A549 (cell line): ENCODE measurements at regions not wholly inside any gene's neighbourhood (a gene's known extent, or its start where the extent isn't known, plus 50 kb on each side); places are given as distances from the start of the nearest gene placed in this dataset.
A peak's percentile ranks its signal among the peaks of the same experiment; 100 is the strongest.
"Not testable (repeated sequence)": the region's sequence is repeated elsewhere in the genome, so short reads cannot be mapped to it uniquely, and the experiment has no call there.

ENCODE experiments used
- ATAC-seq, 2 experiments: fragments of 200-7000 bp in 1 of 2; fragments of >200 bp in 1 of 2; cut with Nextera tagmentation in 1 of 2; cut with Tn5 transposase in 1 of 2; 3 replicates each; pipeline versions ENCODE4 v1.8.0 to v1.9.1; 2018 to 2020; ENCODE audit warnings: mild to moderate bottlenecking in 1 of 2, moderate library complexity in 1 of 2
- CTCF ChIA-PET: fragments of 300-600 bp; sonication (Branson Sonifier 250); formaldehyde crosslinking; extraction: SDS; loops from one replicate; lab custom pipeline; 2021; ENCODE audit warnings: antibody characterized with exemption, inconsistent platforms; lab: Yijun Ruan, JAX
- POLR2A ChIA-PET: fragments of 350-600 bp; formaldehyde crosslinking; extraction: SDS; loops from one replicate; lab custom pipeline; 2021; ENCODE audit warnings: antibody characterized with exemption, inconsistent platforms; lab: Yijun Ruan, JAX
- DNase-seq, 2 experiments: peaks; one replicate each; pipeline versions ENCODE4 v3.0.0 to v3.0.0-alpha.2; 2011 to 2016; ENCODE audit warnings: low read depth in 1 of 2, low spot score in 1 of 2
- FAIRE-seq: peaks from 2 replicates; lab custom pipeline; 2011; peaks lifted over from hg19 to GRCh38; lab: Jason Lieb, UNC
- H3K27ac ChIP-seq, 2 experiments: fragments of >200 bp; sonication (Bioruptor Twin); formaldehyde crosslinking; 3 replicates each; pipeline ENCODE4 v1.5.1; 2016 to 2017
- H3K4me1 ChIP-seq: fragments of >200 bp; sonication (Bioruptor Twin); formaldehyde crosslinking; 3 replicates; pipeline ENCODE4 v1.6.1; 2016
- H3K4me2 ChIP-seq: fragments of >200 bp; sonication (Bioruptor Twin); formaldehyde crosslinking; 3 replicates; pipeline ENCODE4 v1.6.1; 2016
- H3K4me3 ChIP-seq: fragments of >200 bp; sonication (Bioruptor Twin); formaldehyde crosslinking; 3 replicates; pipeline ENCODE4 v1.5.1; 2016
- H3K9me3 ChIP-seq: fragments of >200 bp; sonication (Bioruptor Twin); formaldehyde crosslinking; 3 replicates; pipeline ENCODE4 v1.6.1; 2016
- BHLHE40 ChIP-seq: IDR thresholded peaks from 2 replicates; pipeline ENCODE4 v1.6.1; 2012; ENCODE audit warnings: low read depth, low read length, inconsistent platforms
- EHMT2 ChIP-seq: fragments of 200-600 bp; sonication (generic); IDR thresholded peaks from 2 replicates; pipeline ENCODE4 v1.6.1; 2016; ENCODE audit warnings: antibody characterized with exemption, low read depth, mild to moderate bottlenecking, moderate library complexity
- EP300 ChIP-seq, 2 experiments: fragments of >200 bp; sonication (Bioruptor Twin); formaldehyde crosslinking; IDR thresholded peaks; 2 replicates in 1 of 2; 3 replicates in 1 of 2; pipeline ENCODE4 v1.6.1; 2016 to 2017
- FOXS1 ChIP-seq: fragments of 250-450 bp; sonication (Bioruptor Pico); IDR thresholded peaks from 2 replicates; pipeline ENCODE4 v1.5.0; 2020; ENCODE audit warnings: mild to moderate bottlenecking, moderate library complexity
- HOXA7 ChIP-seq: fragments of 250-450 bp; sonication (Bioruptor Pico); IDR thresholded peaks from 2 replicates; pipeline ENCODE4 v1.5.0; 2020; ENCODE audit warnings: mild to moderate bottlenecking, moderate library complexity
- HOXB13 ChIP-seq: fragments of 250-450 bp; sonication (Bioruptor Pico); IDR thresholded peaks from 2 replicates; pipeline ENCODE4 v1.5.0; 2020; ENCODE audit warnings: low read depth, mild to moderate bottlenecking, moderate library complexity
- JUN ChIP-seq, 2 experiments: fragments of >200 bp; sonication (Bioruptor Twin); formaldehyde crosslinking; IDR thresholded peaks; 2 replicates in 1 of 2; 3 replicates in 1 of 2; pipeline ENCODE4 v1.6.1; 2016 to 2017
- JUNB ChIP-seq: fragments of >200 bp; sonication (Bioruptor Twin); formaldehyde crosslinking; IDR thresholded peaks from 2 replicates; pipeline ENCODE4 v1.6.1; 2016
- KDM5A ChIP-seq: fragments of 200-600 bp; sonication (generic); IDR thresholded peaks from 2 replicates; pipeline ENCODE4 v1.6.1; 2016; ENCODE audit warnings: antibody characterized with exemption, mild to moderate bottlenecking
- NR3C1 ChIP-seq: fragments of >200 bp; sonication (Bioruptor Twin); formaldehyde crosslinking; IDR thresholded peaks from 3 replicates; pipeline ENCODE4 v1.6.1; 2017
- RARB ChIP-seq: fragments of 250-450 bp; sonication (Bioruptor Pico); IDR thresholded peaks from 2 replicates; pipeline ENCODE4 v1.8.0; 2021; ENCODE audit warnings: mild to moderate bottlenecking, moderate library complexity
- RCOR1 ChIP-seq: fragments of 150-350 bp; IDR thresholded peaks from 2 replicates; pipeline ENCODE4 v1.6.1; 2014; ENCODE audit warnings: antibody characterized with exemption, low read length, low read depth
- RNF2 ChIP-seq: fragments of 200-600 bp; sonication (generic); IDR thresholded peaks from 2 replicates; pipeline ENCODE4 v1.6.1; 2016; ENCODE audit warnings: low read depth, mild to moderate bottlenecking, antibody characterized with exemption, moderate library complexity, borderline replicate concordance
- SMC3 ChIP-seq: fragments of >200 bp; sonication (Bioruptor Twin); formaldehyde crosslinking; IDR thresholded peaks from 3 replicates; pipeline ENCODE4 v1.6.1; 2018; ENCODE audit warnings: inconsistent platforms
- SREBF2 ChIP-seq: fragments of 450-650 bp; IDR thresholded peaks from 2 replicates; pipeline ENCODE4 v1.6.1; 2014; ENCODE audit warnings: mild to moderate bottlenecking, moderate library complexity
- ZFP36 ChIP-seq: fragments of 450-650 bp; IDR thresholded peaks from 2 replicates; pipeline ENCODE4 v1.6.1; 2014; ENCODE audit warnings: borderline replicate concordance; ENCODE audit not compliant: partially characterized antibody
- ZNF302 ChIP-seq: fragments of 250-450 bp; sonication (Bioruptor Pico); IDR thresholded peaks from 2 replicates; pipeline ENCODE4 v1.9.0; 2021; ENCODE audit warnings: inconsistent platforms, mild to moderate bottlenecking, moderate library complexity
- WGBS: methylation state at CpG from one replicate; pipeline ENCODE4 v1.1.6; 2017; ENCODE audit errors: missing lambda C conversion rate; 5-methylcytosine and 5-hydroxymethylcytosine counted together
- TF ChIP-seq, protein P1 (sequence below): IDR thresholded peaks from 2 replicates; pipeline ENCODE4 v1.6.1; 2012
- TF ChIP-seq, protein P2 (sequence below): fragments of 200-600 bp; sonication (generic); IDR thresholded peaks from 2 replicates; pipeline ENCODE4 v1.6.1; 2016; ENCODE audit warnings: antibody characterized with exemption, mild to moderate bottlenecking, moderate library complexity

DNA sequence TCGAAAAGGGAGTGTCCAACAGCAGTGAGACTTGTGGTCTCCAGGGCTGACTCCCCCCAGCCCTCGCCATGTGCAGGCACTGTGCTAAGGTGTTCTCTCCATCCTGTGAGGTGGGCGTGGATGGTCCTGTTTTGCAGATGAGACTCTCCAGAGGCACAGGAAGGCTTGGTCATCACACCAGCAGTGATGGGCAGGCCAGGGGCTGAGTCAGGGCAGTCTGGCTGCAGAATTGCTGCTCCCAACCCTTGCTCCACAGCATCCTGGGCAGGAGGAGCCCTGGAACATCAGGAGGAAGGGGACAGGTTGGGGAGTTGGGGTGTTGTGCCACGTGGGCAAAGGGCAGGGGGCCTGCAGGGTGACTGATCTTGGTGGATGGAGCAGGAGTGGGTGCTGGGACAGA, 69.3 kb upstream of the TUBA3E start:
- DNase-seq, H3K27ac ChIP-seq, POLR2A ChIA-PET, H3K4me2 ChIP-seq, FAIRE-seq, CTCF ChIA-PET, H3K4me1 ChIP-seq, H3K4me3 ChIP-seq, H3K9me3 ChIP-seq: not testable (repeated sequence)
- ATAC-seq, result peak in 1 of 2 experiments; percentile 19; a peak in 1 of 6 replicates
- WGBS, result 8% methylated on average over 3 of the region's 4 CpGs

DNA sequence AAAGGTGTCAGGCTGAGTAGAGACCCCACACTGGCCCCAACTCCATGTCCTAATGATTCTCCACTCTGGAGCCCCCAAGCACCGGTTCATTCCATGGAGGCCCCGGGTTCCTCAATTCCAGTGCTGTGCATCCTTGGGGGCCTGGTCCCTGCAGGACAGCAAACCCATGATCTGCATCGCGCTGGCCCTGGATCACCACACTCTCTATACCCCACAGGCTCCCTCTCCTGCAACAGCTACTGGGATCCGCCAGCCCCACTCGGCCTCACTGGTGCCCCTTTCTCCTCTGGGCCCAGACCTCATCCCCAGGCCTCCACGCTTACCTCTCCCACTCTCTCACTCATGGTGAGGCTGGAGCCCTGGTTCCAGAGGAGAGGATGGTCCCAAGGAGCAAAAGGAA, 68.6 kb upstream of the TUBA3E start:
- CTCF ChIA-PET, result interaction anchor here (0.5 kb wide), 1 partner anchor 88 kb away, joined by 3 read pairs; no protein-coding TSS in a partner anchor
- H3K9me3 ChIP-seq, ATAC-seq, FAIRE-seq, H3K4me3 ChIP-seq, POLR2A ChIA-PET, H3K4me2 ChIP-seq, H3K27ac ChIP-seq, H3K4me1 ChIP-seq, DNase-seq: not testable (repeated sequence)
- WGBS, result 77% methylated on average over 7 of the region's 7 CpGs

DNA sequence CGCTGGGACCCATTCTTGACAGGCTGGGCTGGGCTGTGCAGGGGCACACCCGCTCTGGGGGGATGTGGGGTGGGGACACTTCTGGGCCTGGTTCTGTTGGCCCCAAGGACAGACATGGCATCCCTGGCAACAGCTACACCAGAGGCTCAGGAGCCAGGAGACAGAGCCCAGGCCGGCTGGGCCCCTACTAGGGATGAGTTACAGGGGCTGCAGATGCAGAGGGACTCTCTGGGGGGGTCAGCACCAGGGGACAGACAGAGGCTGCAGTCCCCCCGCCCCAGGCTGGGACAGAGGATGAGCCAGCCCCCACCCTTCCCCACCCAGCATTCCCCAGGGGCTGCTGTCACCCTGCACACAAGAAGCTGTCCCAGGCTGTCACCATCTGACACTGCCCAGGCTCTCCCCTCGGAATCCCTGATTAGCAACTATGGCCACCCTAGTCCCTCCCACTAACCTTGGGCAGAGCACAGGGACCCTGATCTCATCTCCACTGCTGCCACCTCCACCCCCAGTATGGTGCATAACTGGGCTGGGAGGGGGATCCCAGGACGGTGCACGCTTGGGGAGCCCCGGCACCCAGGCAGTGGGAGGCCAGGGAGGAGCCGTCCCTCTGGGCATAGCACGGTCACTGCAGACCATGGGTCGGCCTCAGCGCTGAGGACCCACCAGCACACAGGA, 67.5 kb upstream of the TUBA3E start:
- H3K4me1 ChIP-seq, H3K4me3 ChIP-seq, H3K9me3 ChIP-seq, POLR2A ChIA-PET, H3K27ac ChIP-seq, FAIRE-seq, H3K4me2 ChIP-seq, ATAC-seq, CTCF ChIA-PET, DNase-seq: not testable (repeated sequence)
- 59% methylated on average over 5 of the region's 12 CpGs for WGBS

DNA sequence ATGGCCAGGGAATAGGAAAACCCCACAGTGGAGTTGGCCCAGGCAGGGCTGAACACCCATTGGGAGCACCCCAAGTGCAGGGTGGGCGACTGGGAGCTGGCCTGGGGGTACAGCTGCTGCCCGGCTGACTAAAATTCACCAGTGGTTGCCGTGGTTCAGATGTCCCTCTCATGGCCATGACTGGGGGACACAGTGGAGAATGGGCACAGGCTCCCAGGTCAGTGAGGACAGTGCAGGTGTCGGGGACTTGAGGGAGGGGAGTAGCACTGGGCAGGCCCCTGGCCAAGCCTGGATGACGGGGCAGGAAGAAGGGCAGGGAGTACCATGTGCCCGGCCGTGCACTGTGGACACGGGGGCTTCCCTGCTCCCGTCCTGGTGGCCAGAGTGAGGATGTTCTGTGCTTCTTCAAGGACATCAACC, 66.7 kb upstream of the TUBA3E start:
- POLR2A ChIA-PET, H3K4me2 ChIP-seq, DNase-seq, CTCF ChIA-PET, H3K4me3 ChIP-seq, FAIRE-seq, H3K27ac ChIP-seq, H3K9me3 ChIP-seq, H3K4me1 ChIP-seq, ATAC-seq: not testable (repeated sequence)
- WGBS, result 76% methylated on average over 4 of the region's 9 CpGs

DNA sequence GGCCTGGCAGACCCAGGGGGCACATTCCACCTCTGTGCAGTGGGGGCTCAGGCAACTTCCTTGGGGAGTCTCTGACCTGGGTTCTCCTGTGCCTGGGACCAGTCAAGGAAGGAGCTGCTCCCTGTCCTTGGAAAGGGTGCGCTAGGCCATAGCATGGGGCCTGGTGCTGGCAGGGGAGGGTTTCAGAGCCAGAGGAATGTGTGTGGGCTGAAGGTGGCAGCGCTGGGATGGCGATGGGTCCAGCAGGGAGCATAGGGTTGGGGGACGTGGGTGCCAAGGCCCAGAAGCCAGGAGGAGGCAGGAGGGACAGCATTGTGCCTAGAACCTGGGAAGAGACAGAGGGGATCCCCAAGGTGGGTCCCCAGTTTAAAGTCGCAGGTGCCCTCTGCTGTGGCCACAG, 66.3 kb upstream of the TUBA3E start:
- ATAC-seq (no peak), DNase-seq (no peak), FAIRE-seq (no peak)
- TF ChIP-seq EHMT2, result no peak
- TF ChIP-seq JUNB, result no peak
- no peak for TF ChIP-seq NR3C1
- no peak for TF ChIP-seq HOXB13
- TF ChIP-seq, protein P1, sequence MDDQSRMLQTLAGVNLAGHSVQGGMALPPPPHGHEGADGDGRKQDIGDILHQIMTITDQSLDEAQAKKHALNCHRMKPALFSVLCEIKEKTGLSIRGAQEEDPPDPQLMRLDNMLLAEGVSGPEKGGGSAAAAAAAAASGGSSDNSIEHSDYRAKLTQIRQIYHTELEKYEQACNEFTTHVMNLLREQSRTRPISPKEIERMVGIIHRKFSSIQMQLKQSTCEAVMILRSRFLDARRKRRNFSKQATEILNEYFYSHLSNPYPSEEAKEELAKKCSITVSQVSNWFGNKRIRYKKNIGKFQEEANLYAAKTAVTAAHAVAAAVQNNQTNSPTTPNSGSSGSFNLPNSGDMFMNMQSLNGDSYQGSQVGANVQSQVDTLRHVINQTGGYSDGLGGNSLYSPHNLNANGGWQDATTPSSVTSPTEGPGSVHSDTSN, result no peak
- TF ChIP-seq RNF2, result no peak
- Histone ChIP-seq H3K4me3 (no peak overlapping the region), H3K4me1 (no peaks in the 10 kb centered on the region), H3K27ac (no peak overlapping the region), H3K9me3 (no peaks in the 10 kb centered on the region), H3K4me2 (no peak overlapping the region)
- 60% methylated on average over 5 of the region's 5 CpGs for WGBS
- POLR2A ChIA-PET, result no interaction called here
- CTCF ChIA-PET, result no interaction called here

DNA sequence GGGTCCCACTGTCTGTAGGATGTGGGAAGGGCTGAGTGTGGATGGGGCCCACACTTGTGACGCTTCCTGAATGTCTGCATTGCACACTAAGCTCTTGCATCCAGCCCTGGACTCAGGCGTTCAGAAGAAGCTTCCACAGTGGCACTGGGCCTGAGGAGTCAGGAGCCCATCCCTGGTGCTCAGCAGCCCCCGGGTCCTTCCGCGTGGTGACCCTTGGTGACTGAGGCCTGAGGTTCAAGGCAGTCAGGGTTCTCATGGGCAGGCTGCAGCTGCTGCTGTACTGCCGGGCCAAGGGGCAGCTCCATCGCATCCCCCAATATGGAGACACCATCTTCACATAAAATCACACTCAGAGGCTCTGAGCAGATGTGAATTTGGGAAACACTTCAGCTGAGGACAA, 65.8 kb upstream of the TUBA3E start:
- no peak for FAIRE-seq
- CTCF ChIA-PET, result no interaction called here
- no peak for TF ChIP-seq RCOR1
- TF ChIP-seq KDM5A, result no peak
- TF ChIP-seq ZNF302 (CRISPR knock-in tag), result no peak
- TF ChIP-seq EHMT2, result no peak
- no peak for TF ChIP-seq NR3C1
- no peak for TF ChIP-seq RARB (CRISPR knock-in tag)
- no peak for TF ChIP-seq JUN (IDR thresholded peaks at IDR 0.05)
- no peak for TF ChIP-seq SMC3
- TF ChIP-seq HOXA7 (CRISPR knock-in tag), result no peak
- no peak for TF ChIP-seq BHLHE40
- TF ChIP-seq SREBF2, result no peak
- TF ChIP-seq FOXS1 (CRISPR knock-in tag), result no peak
- TF ChIP-seq, protein P2, sequence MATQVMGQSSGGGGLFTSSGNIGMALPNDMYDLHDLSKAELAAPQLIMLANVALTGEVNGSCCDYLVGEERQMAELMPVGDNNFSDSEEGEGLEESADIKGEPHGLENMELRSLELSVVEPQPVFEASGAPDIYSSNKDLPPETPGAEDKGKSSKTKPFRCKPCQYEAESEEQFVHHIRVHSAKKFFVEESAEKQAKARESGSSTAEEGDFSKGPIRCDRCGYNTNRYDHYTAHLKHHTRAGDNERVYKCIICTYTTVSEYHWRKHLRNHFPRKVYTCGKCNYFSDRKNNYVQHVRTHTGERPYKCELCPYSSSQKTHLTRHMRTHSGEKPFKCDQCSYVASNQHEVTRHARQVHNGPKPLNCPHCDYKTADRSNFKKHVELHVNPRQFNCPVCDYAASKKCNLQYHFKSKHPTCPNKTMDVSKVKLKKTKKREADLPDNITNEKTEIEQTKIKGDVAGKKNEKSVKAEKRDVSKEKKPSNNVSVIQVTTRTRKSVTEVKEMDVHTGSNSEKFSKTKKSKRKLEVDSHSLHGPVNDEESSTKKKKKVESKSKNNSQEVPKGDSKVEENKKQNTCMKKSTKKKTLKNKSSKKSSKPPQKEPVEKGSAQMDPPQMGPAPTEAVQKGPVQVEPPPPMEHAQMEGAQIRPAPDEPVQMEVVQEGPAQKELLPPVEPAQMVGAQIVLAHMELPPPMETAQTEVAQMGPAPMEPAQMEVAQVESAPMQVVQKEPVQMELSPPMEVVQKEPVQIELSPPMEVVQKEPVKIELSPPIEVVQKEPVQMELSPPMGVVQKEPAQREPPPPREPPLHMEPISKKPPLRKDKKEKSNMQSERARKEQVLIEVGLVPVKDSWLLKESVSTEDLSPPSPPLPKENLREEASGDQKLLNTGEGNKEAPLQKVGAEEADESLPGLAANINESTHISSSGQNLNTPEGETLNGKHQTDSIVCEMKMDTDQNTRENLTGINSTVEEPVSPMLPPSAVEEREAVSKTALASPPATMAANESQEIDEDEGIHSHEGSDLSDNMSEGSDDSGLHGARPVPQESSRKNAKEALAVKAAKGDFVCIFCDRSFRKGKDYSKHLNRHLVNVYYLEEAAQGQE, result no peak
- no peak for TF ChIP-seq ZFP36
- no peak for TF ChIP-seq EP300 (IDR thresholded peaks at IDR 0.05)

More for the DNA sequence above, 65.8 kb upstream of the TUBA3E start:
- DNase-seq, result no peak
- Histone ChIP-seq H3K27ac (no peak overlapping the region), H3K4me2 (no peak overlapping the region), H3K4me3 (no peak overlapping the region), H3K4me1 (no peaks in the 10 kb centered on the region), H3K9me3 (no peaks in the 10 kb centered on the region)
- POLR2A ChIA-PET, result no interaction called here
- ATAC-seq, result no peak
- 71% methylated on average over 7 of the region's 7 CpGs for WGBS
